ENCODE measurements at regions not wholly inside any gene's neighbourhood (a gene's known extent, or its start where the extent isn't known, plus 50 kb on each side); places are given as distances from the start of the nearest gene placed in this dataset.

GRCh38 chr20:48261398-48261910 is 476.2 kb upstream of the SULF2 start:
- no peak for DNase-seq

- DNase-seq, result no peak
Observed at GRCh38 chr20:48260129-48260756, 475.0 kb upstream of the SULF2 start.

GRCh38 chr20:48259456-48259855 is 474.2 kb upstream of the SULF2 start:
- no peak for DNase-seq

GRCh38 chr20:48257833-48258232 is 472.6 kb upstream of the SULF2 start:
- DNase-seq, result no peak

- DNase-seq, result no peak
Observed at GRCh38 chr20:48247961-48248360, 462.7 kb upstream of the SULF2 start.

GRCh38 chr20:48246061-48246790 is 460.9 kb upstream of the SULF2 start:
- no peak for DNase-seq

- no peak for DNase-seq
Observed at GRCh38 chr20:48242623-48243022, 457.3 kb upstream of the SULF2 start.

GRCh38 chr20:48241482-48241881 is 456.2 kb upstream of the SULF2 start:
- no peak for DNase-seq

GRCh38 chr20:48238781-48239180 is 453.5 kb upstream of the SULF2 start:
- no peak for DNase-seq

GRCh38 chr20:48238326-48238725 is 453.0 kb upstream of the SULF2 start:
- no peak for DNase-seq

GRCh38 chr20:48236000-48236970 is 451.0 kb upstream of the SULF2 start:
- DNase-seq, result no peak

GRCh38 chr20:48234951-48235350 is 449.7 kb upstream of the SULF2 start:
- no peak for DNase-seq

GRCh38 chr20:48231253-48231930 is 446.1 kb upstream of the SULF2 start:
- DNase-seq, result no peak

GRCh38 chr20:48230216-48230615 is 444.9 kb upstream of the SULF2 start:
- no peak for DNase-seq

- DNase-seq, result no peak
Observed at GRCh38 chr20:48227381-48227780, 442.1 kb upstream of the SULF2 start.

- no peak for DNase-seq
Observed at GRCh38 chr20:48226642-48227041, 441.4 kb upstream of the SULF2 start.

GRCh38 chr20:48224533-48225050 is 439.3 kb upstream of the SULF2 start:
- no peak for DNase-seq

- DNase-seq, result no peak
Observed at GRCh38 chr20:48223715-48224114, 438.4 kb upstream of the SULF2 start.

- no peak for DNase-seq
Observed at GRCh38 chr20:48222595-48223180, 437.4 kb upstream of the SULF2 start.

- no peak for DNase-seq
Observed at GRCh38 chr20:48220033-48220633, 434.9 kb upstream of the SULF2 start.

GRCh38 chr20:48219306-48219705 is 434.0 kb upstream of the SULF2 start:
- no peak for DNase-seq

GRCh38 chr20:48217190-48217589 is 431.9 kb upstream of the SULF2 start:
- no peak for DNase-seq
